HCT116 (cell line): ENCODE measurements at regions not wholly inside any gene's neighbourhood (a gene's known extent, or its start where the extent isn't known, plus 50 kb on each side); places are given as distances from the start of the nearest gene placed in this dataset.

Experiments
- ATAC-seq: fragments of 200-7000 bp; cut with Tn5 transposase; 2 replicates; pipeline ENCODE4 v1.9.1; 2020; ENCODE audit warnings: mild to moderate bottlenecking, moderate library complexity
- BruUV-seq: library from RNA; stranded (reverse); fragments of 400-500 nt; replicated peaks from 2 replicates; lab custom pipeline; 2021; lab: Mats Ljungman, UMichigan
- CTCF ChIA-PET: fragments of 300-600 bp; sonication (Branson Sonifier 250); formaldehyde crosslinking; loops from one replicate; lab custom pipeline; 2021; ENCODE audit warnings: antibody characterized with exemption; lab: Charles Lee
- POLR2A ChIA-PET: fragments of 300-600, 350-600 bp; sonication (Branson Sonifier 250); formaldehyde crosslinking; loops from one replicate; lab custom pipeline; 2021; ENCODE audit warnings: antibody characterized with exemption; lab: Charles Lee
- RAD21 ChIA-PET, 2 experiments: fragments of 300-600 bp; sonication (Branson Sonifier 250); formaldehyde crosslinking; loops; one replicate each; lab custom pipeline; 2023; ENCODE audit warnings: low total read pairs in 2 of 2; ENCODE audit not compliant: uncharacterized antibody in 2 of 2, unreplicated experiment in 2 of 2, low non-redundant PET in 1 of 2; lab: Charles Lee
- DNase-seq: peaks from one replicate; pipeline ENCODE4 v3.0.0-alpha.2; 2010; ENCODE audit warnings: low read depth, low spot score
- H2AFZ ChIP-seq: fragments of 200-600 bp; shearing (Covaris generic), sonication (generic); 2 replicates; pipeline ENCODE4 v1.6.1; 2017; ENCODE audit warnings: low read depth, mixed run types, mixed read lengths, antibody characterized with exemption, low read length; ENCODE audit not compliant: poor library complexity, severe bottlenecking
- H3K27ac ChIP-seq: 2 replicates; pipeline ENCODE4 v1.5.1; 2012; ENCODE audit warnings: low read depth, low read length
- H3K27me3 ChIP-seq: fragments of 200-600 bp; sonication (generic); 2 replicates; pipeline ENCODE4 v1.6.1; 2016; ENCODE audit warnings: mixed run types, low read length, mixed read lengths; ENCODE audit not compliant: insufficient read depth
- H3K36me3 ChIP-seq, 2 experiments: fragments of 200-500 bp in 1 of 2; fragments of 200-600 bp in 1 of 2; sonication (Bioruptor generic) in 1 of 2; sonication (generic) in 1 of 2; 2 replicates each; pipeline versions ENCODE4 v1.5.1 to v1.6.1; 2014 to 2016; ENCODE audit warnings: low read length in 2 of 2, inconsistent platforms in 1 of 2, mixed read lengths in 1 of 2, mixed run types in 1 of 2; ENCODE audit not compliant: insufficient read depth in 2 of 2, control insufficient read depth in 1 of 2
- H3K4me1 ChIP-seq, 2 experiments: fragments of 200-600 bp in 1 of 2; sonication (generic) in 1 of 2; 2 replicates each; pipeline versions ENCODE4 v1.5.1 to v1.6.1; 2012 to 2017; ENCODE audit warnings: low read length in 2 of 2, inconsistent platforms in 1 of 2, mild to moderate bottlenecking in 1 of 2, mixed read lengths in 1 of 2, mixed run types in 1 of 2, moderate library complexity in 1 of 2; ENCODE audit not compliant: insufficient read depth in 2 of 2, control insufficient read depth in 1 of 2
- H3K4me2 ChIP-seq: fragments of 200-600 bp; sonication (generic); 2 replicates; pipeline ENCODE4 v1.6.1; 2017; ENCODE audit warnings: mixed run types, low read length, mixed read lengths
- H3K4me3 ChIP-seq, 2 experiments: fragments of 200-600 bp in 1 of 2; sonication (generic) in 1 of 2; replicated peaks in 1 of 2; 2 replicates each; pipeline ENCODE4 v1.5.1; 2011 to 2016; ENCODE audit warnings: low read length in 2 of 2, control low read depth in 1 of 2, low read depth in 1 of 2, mild to moderate bottlenecking in 1 of 2, mixed read lengths in 1 of 2, mixed run types in 1 of 2
- H3K79me2 ChIP-seq: fragments of 200-600 bp; sonication (generic); 2 replicates; pipeline ENCODE4 v1.6.1; 2017; ENCODE audit warnings: mild to moderate bottlenecking, mixed run types, low read length, moderate library complexity, mixed read lengths; ENCODE audit not compliant: insufficient read depth
- H3K9ac ChIP-seq: fragments of 200-600 bp; sonication (generic); 2 replicates; pipeline ENCODE4 v1.6.1; 2016; ENCODE audit warnings: low read length, mixed read lengths
- H3K9me2 ChIP-seq: fragments of 200-600 bp; sonication (generic), shearing (Covaris generic); 2 replicates; pipeline ENCODE4 v1.6.1; 2017; ENCODE audit warnings: mixed run types, mild to moderate bottlenecking, moderate library complexity; ENCODE audit not compliant: insufficient read depth
- H3K9me3 ChIP-seq, 2 experiments: fragments of 200-500 bp in 1 of 2; fragments of 200-600 bp in 1 of 2; sonication (Bioruptor generic) in 1 of 2; sonication (generic) in 1 of 2; 2 replicates each; pipeline ENCODE4 v1.6.1; 2014 to 2017; ENCODE audit warnings: low read length in 2 of 2, mixed read lengths in 2 of 2, inconsistent platforms in 1 of 2, low read depth in 1 of 2, mild to moderate bottlenecking in 1 of 2, mixed run types in 1 of 2, moderate library complexity in 1 of 2; ENCODE audit not compliant: control insufficient read depth in 1 of 2, insufficient read depth in 1 of 2
- H4K20me1 ChIP-seq: fragments of 200-600 bp; sonication (generic), shearing (Covaris generic); 2 replicates; pipeline ENCODE4 v1.6.1; 2017; ENCODE audit warnings: mixed run types, mild to moderate bottlenecking, moderate library complexity; ENCODE audit not compliant: insufficient read depth
- ATF3 ChIP-seq: IDR thresholded peaks from 2 replicates; pipeline ENCODE4 v1.6.1; 2012
- CTCF ChIP-seq, 3 experiments: fragments of 200-600 bp in 1 of 3; sonication (generic) in 1 of 3; IDR thresholded peaks in 2 of 3; conservative IDR thresholded peaks in 1 of 3; 2 replicates each; pipeline ENCODE4 v1.5.1; 2012 to 2017; ENCODE audit warnings: low read depth in 2 of 3, low read length in 2 of 3, antibody characterized with exemption in 1 of 3, borderline replicate concordance in 1 of 3, control low read depth in 1 of 3, mild to moderate bottlenecking in 1 of 3, mixed read lengths in 1 of 3, mixed run types in 1 of 3, moderate library complexity in 1 of 3; ENCODE audit not compliant: insufficient read depth in 1 of 3
- ELF1 ChIP-seq: IDR thresholded peaks from 2 replicates; pipeline ENCODE4 v1.6.1; 2012; ENCODE audit warnings: low read depth, borderline replicate concordance
- FOSL1 ChIP-seq: IDR thresholded peaks from 2 replicates; pipeline ENCODE4 v1.6.1; 2012; ENCODE audit warnings: low read depth
- JUND ChIP-seq: IDR thresholded peaks from 2 replicates; pipeline ENCODE4 v1.6.1; 2012
- MAX ChIP-seq: IDR thresholded peaks from 2 replicates; pipeline ENCODE4 v1.6.1; 2012
- POLR2A ChIP-seq: IDR thresholded peaks from 2 replicates; pipeline ENCODE4 v1.7.0; 2011; ENCODE audit warnings: borderline replicate concordance; ENCODE audit not compliant: insufficient read depth, insufficient read length; ENCODE audit errors: extremely low read depth
- REST ChIP-seq: IDR thresholded peaks from 2 replicates; pipeline ENCODE4 v1.6.1; 2012; ENCODE audit warnings: low read depth
- SIN3A ChIP-seq: IDR thresholded peaks from 2 replicates; pipeline ENCODE4 v1.6.1; 2012; ENCODE audit warnings: low read depth
- SP1 ChIP-seq: IDR thresholded peaks from 2 replicates; pipeline ENCODE4 v1.6.1; 2012; ENCODE audit warnings: low read depth
- SRF ChIP-seq: IDR thresholded peaks from 2 replicates; pipeline ENCODE4 v1.6.1; 2012; ENCODE audit warnings: low read depth
- TCF7L2 ChIP-seq: IDR thresholded peaks from 2 replicates; pipeline ENCODE4 v1.7.0; 2011; ENCODE audit warnings: borderline replicate concordance, inconsistent platforms; ENCODE audit not compliant: insufficient read depth, insufficient read length; ENCODE audit errors: extremely low read depth
- YY1 ChIP-seq: IDR thresholded peaks from 2 replicates; pipeline ENCODE4 v1.6.1; 2011; ENCODE audit warnings: low read length, low read depth, moderate library complexity, mild to moderate bottlenecking; ENCODE audit not compliant: insufficient replicate concordance; ENCODE audit errors: extremely low read depth
- ZBTB33 ChIP-seq: IDR thresholded peaks from 2 replicates; pipeline ENCODE4 v1.6.1; 2011; ENCODE audit warnings: mild to moderate bottlenecking, low read length, moderate library complexity; ENCODE audit not compliant: insufficient replicate concordance; ENCODE audit errors: extremely low read depth
- ZFX ChIP-seq: fragments of 450-650 bp; IDR thresholded peaks from 2 replicates; pipeline ENCODE4 v1.6.1; 2017
- ZNF274 ChIP-seq: fragments of 200-500 bp; sonication (Bioruptor generic); IDR thresholded peaks from 2 replicates; pipeline ENCODE4 v1.6.1; 2014; ENCODE audit warnings: mild to moderate bottlenecking, low read depth, low read length, inconsistent platforms
- intact Hi-C: fragments of 100-400 bp; cut with micrococcal nuclease; formaldehyde crosslinking; loops from 2 replicates; pipeline ENCODE4 v1.10.0; 2022

- H3K4me3 ChIP-seq = no peak overlapping the region
- POLR2A ChIA-PET = no interaction called here
- DNase-seq = no peak
- H3K27me3 ChIP-seq = no peaks in the 10 kb centered on the region
- intact Hi-C loops = no loop called here
- H4K20me1 ChIP-seq = no peaks in the 10 kb centered on the region
- no peaks in the 10 kb centered on the region for H3K79me2 ChIP-seq
- no TSS peak for BruUV-seq
- no peak overlapping the region for H3K4me2 ChIP-seq
- no peaks in the 10 kb centered on the region for H3K9me2 ChIP-seq
- no peaks in the 10 kb centered on the region for H3K9me3 ChIP-seq
- no peak overlapping the region for H3K27ac ChIP-seq
- no peak overlapping the region for H3K9ac ChIP-seq
- CTCF ChIA-PET = no interaction called here
- H3K36me3 ChIP-seq = no peaks in the 10 kb centered on the region
- H2AFZ ChIP-seq = no peak overlapping the region
- no peaks in the 10 kb centered on the region for H3K4me1 ChIP-seq
- RAD21 ChIA-PET = no interaction called here
- TF ChIP-seq ATF3 (no peak), FOSL1 (no peak), ELF1 (no peak), CTCF (IDR thresholded peaks at IDR 0.05 in 2 of 3, conservative IDR thresholded peaks at IDR 0.05 in 1 of 3; ENCODE audit: borderline replicate concordance in 1 of 3, insufficient read depth in 1 of 3, low read depth in 2 of 3, low read length in 2 of 3) (no peak), ZNF274 (no peak), ZFX (no peak), JUND (no peak), TCF7L2 (no peak), ZBTB33 (no peak), SIN3A (no peak), MAX (no peak), REST (no peak), SRF (no peak), SP1 (no peak), POLR2A (no peak), YY1 (no peak)
- TF ChIP-seq, all 23 proteins: peak for 0
- ATAC-seq = no peak
Observed at GRCh38 chr5:117393125-117393524, 818.5 kb upstream of the SEMA6A start.
